ENCODE measurements at regions not wholly inside any gene's neighbourhood (a gene's known extent, or its start where the extent isn't known, plus 50 kb on each side); places are given as distances from the start of the nearest gene placed in this dataset.

GRCh38 chr1:98075626-98076025, 154.8 kb upstream of the DPYD start:
- no peak for DNase-seq (ENCODE audit: insufficient read length, low spot score)
- FAIRE-seq, result no peak
- no peak for TF ChIP-seq CTCF (IDR thresholded peaks at IDR 0.05; ENCODE audit: insufficient read depth, missing control alignments)

- no peak for TF ChIP-seq CTCF (IDR thresholded peaks at IDR 0.05; ENCODE audit: insufficient read depth, missing control alignments)
- FAIRE-seq (no peak), DNase-seq (ENCODE audit: insufficient read length, low spot score) (no peak)
These were observed 153.0 kb upstream of the DPYD start for GRCh38 chr1:98073823-98074222.

- TF ChIP-seq CTCF (IDR thresholded peaks at IDR 0.05; ENCODE audit: insufficient read depth, missing control alignments), result no peak
- DNase-seq (ENCODE audit: insufficient read length, low spot score), result no peak
- no peak for FAIRE-seq
These were observed 152.3 kb upstream of the DPYD start for GRCh38 chr1:98073106-98073505.

- no peak for TF ChIP-seq CTCF (IDR thresholded peaks at IDR 0.05; ENCODE audit: insufficient read depth, missing control alignments)
- FAIRE-seq, result no peak
- no peak for DNase-seq (ENCODE audit: insufficient read length, low spot score)
These were observed 151.2 kb upstream of the DPYD start for GRCh38 chr1:98072047-98072446.

- DNase-seq (ENCODE audit: insufficient read length, low spot score), result no peak
- FAIRE-seq, result no peak
- TF ChIP-seq CTCF (IDR thresholded peaks at IDR 0.05; ENCODE audit: insufficient read depth, missing control alignments), result no peak
These were observed 147.2 kb upstream of the DPYD start for GRCh38 chr1:98068016-98068415.

GRCh38 chr1:98066911-98067310, 146.1 kb upstream of the DPYD start:
- FAIRE-seq, result no peak
- no peak for TF ChIP-seq CTCF (IDR thresholded peaks at IDR 0.05; ENCODE audit: insufficient read depth, missing control alignments)
- DNase-seq (ENCODE audit: insufficient read length, low spot score), result no peak

GRCh38 chr1:98059620-98060019, 138.8 kb upstream of the DPYD start:
- FAIRE-seq (no peak), DNase-seq (ENCODE audit: insufficient read length, low spot score) (no peak)
- no peak for TF ChIP-seq CTCF (IDR thresholded peaks at IDR 0.05; ENCODE audit: insufficient read depth, missing control alignments)
